Adrenal gland (tissue), 5 donors: ENCODE measurements at regions not wholly inside any gene's neighbourhood (a gene's known extent, or its start where the extent isn't known, plus 50 kb on each side); places are given as distances from the start of the nearest gene placed in this dataset.

ENCODE experiments used
- CTCF ChIP-seq, 6 experiments: fragments of 450-650 bp in 4 of 6; fragments of 200-600 bp in 2 of 6; sonication (generic) in 1 of 6; IDR thresholded peaks; 1 replicate in 5 of 6; 2 replicates in 1 of 6; pipeline versions ENCODE4 v1.5.1 to v1.8.0; 2016 to 2021; ENCODE audit warnings: antibody characterized with exemption in 6 of 6, mild to moderate bottlenecking in 2 of 6, moderate library complexity in 1 of 6
- POLR2A ChIP-seq, 2 donors: fragments of 450-650 bp; IDR thresholded peaks; one replicate each; pipeline ENCODE4 v1.6.1; 2017; ENCODE audit warnings: antibody characterized with exemption in 2 of 2, mild to moderate bottlenecking in 2 of 2, moderate library complexity in 1 of 2
- donor health status: DM: no; HTN: no; CAD: no.

- no peak for TF ChIP-seq POLR2A (IDR thresholded peaks at IDR 0.05)
- no peak for TF ChIP-seq CTCF (IDR thresholded peaks at IDR 0.05)
Observed at GRCh38 chr2:239536186-239536585, 135.4 kb upstream of the HDAC4 start.
